ENCODE measurements at regions not wholly inside any gene's neighbourhood (a gene's known extent, or its start where the extent isn't known, plus 50 kb on each side); places are given as distances from the start of the nearest gene placed in this dataset.
"Not testable (repeated sequence)": the region's sequence is repeated elsewhere in the genome, so short reads cannot be mapped to it uniquely, and the experiment has no call there.

- H3K27me3 ChIP-seq (replicated peaks in 2 of 5; ENCODE audit: control insufficient read depth in 4 of 5, insufficient read depth in 5 of 5, low read length in 4 of 5); H3K9me3 ChIP-seq (ENCODE audit: control extremely low read depth in 1 of 5, control insufficient read depth in 4 of 5, insufficient read depth in 2 of 5, low read depth in 1 of 5, low read length in 4 of 5); H3K4me3 ChIP-seq (ENCODE audit: control insufficient read depth in 1 of 7, extremely low read depth in 1 of 7, insufficient read depth in 4 of 7, low read depth in 2 of 7, low read length in 6 of 7); H3K36me3 ChIP-seq (ENCODE audit: control insufficient read depth in 4 of 4, insufficient read depth in 4 of 4, low read length in 3 of 4); H3K27ac ChIP-seq (ENCODE audit: insufficient read depth in 1 of 2, low read depth in 1 of 2, low read length in 2 of 2, poor library complexity in 1 of 2, severe bottlenecking in 2 of 2); CTCF ChIA-PET; POLR2A ChIA-PET; H3K4me1 ChIP-seq (ENCODE audit: control extremely low read depth in 1 of 4, control insufficient read depth in 4 of 4, insufficient read depth in 4 of 4, low read length in 3 of 4): not testable (repeated sequence)
- 94% methylated on average over 1 of the region's 11 CpGs for WGBS (ENCODE audit: insufficient coverage)
- DNase-seq = peak in 2 of 3 donors; percentile 26 to 49
Observed at GRCh38 chr16:22572331-22573224, 61.9 kb downstream of the NPIPB5 start.

DNA sequence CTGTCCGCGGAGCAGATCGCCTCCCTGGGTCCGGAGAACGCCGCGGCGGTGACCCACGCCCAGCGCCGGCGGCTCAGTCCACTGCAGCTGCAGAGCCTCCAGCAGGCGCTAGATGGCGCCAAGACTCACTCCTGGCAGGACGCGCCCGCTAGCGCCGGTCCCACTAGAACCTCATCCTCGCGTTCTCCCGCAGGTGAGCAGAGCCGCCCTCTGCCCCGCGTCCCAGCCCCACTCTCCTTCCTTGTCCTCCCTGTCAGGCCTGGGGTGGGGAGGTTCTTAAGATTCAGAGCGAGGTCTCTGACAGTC, 62.5 kb downstream of the NPIPB5 start:
- H3K9me3 ChIP-seq (ENCODE audit: control extremely low read depth in 1 of 5, control insufficient read depth in 4 of 5, insufficient read depth in 2 of 5, low read depth in 1 of 5, low read length in 4 of 5); H3K4me1 ChIP-seq (ENCODE audit: control extremely low read depth in 1 of 4, control insufficient read depth in 4 of 4, insufficient read depth in 4 of 4, low read length in 3 of 4); H3K4me3 ChIP-seq (ENCODE audit: control insufficient read depth in 1 of 7, extremely low read depth in 1 of 7, insufficient read depth in 4 of 7, low read depth in 2 of 7, low read length in 6 of 7); H3K27ac ChIP-seq (ENCODE audit: insufficient read depth in 1 of 2, low read depth in 1 of 2, low read length in 2 of 2, poor library complexity in 1 of 2, severe bottlenecking in 2 of 2); H3K36me3 ChIP-seq (ENCODE audit: control insufficient read depth in 4 of 4, insufficient read depth in 4 of 4, low read length in 3 of 4); H3K27me3 ChIP-seq (replicated peaks in 2 of 5; ENCODE audit: control insufficient read depth in 4 of 5, insufficient read depth in 5 of 5, low read length in 4 of 5); CTCF ChIA-PET; DNase-seq; POLR2A ChIA-PET: not testable (repeated sequence)
- no CpG with 5 or more reads among the region's 26 CpGs for WGBS (ENCODE audit: insufficient coverage)

- H3K9me3 ChIP-seq (ENCODE audit: control extremely low read depth in 1 of 5, control insufficient read depth in 4 of 5, insufficient read depth in 2 of 5, low read depth in 1 of 5, low read length in 4 of 5); H3K36me3 ChIP-seq (ENCODE audit: control insufficient read depth in 4 of 4, insufficient read depth in 4 of 4, low read length in 3 of 4); H3K27ac ChIP-seq (ENCODE audit: insufficient read depth in 1 of 2, low read depth in 1 of 2, low read length in 2 of 2, poor library complexity in 1 of 2, severe bottlenecking in 2 of 2); POLR2A ChIA-PET; DNase-seq; CTCF ChIA-PET; H3K4me3 ChIP-seq (ENCODE audit: control insufficient read depth in 1 of 7, extremely low read depth in 1 of 7, insufficient read depth in 4 of 7, low read depth in 2 of 7, low read length in 6 of 7); H3K4me1 ChIP-seq (ENCODE audit: control extremely low read depth in 1 of 4, control insufficient read depth in 4 of 4, insufficient read depth in 4 of 4, low read length in 3 of 4); H3K27me3 ChIP-seq (replicated peaks in 2 of 5; ENCODE audit: control insufficient read depth in 4 of 5, insufficient read depth in 5 of 5, low read length in 4 of 5): not testable (repeated sequence)
- 100% methylated on average over 2 of the region's 6 CpGs for WGBS (ENCODE audit: insufficient coverage)
Observed at GRCh38 chr16:22576506-22576905, 65.8 kb downstream of the NPIPB5 start.

DNA sequence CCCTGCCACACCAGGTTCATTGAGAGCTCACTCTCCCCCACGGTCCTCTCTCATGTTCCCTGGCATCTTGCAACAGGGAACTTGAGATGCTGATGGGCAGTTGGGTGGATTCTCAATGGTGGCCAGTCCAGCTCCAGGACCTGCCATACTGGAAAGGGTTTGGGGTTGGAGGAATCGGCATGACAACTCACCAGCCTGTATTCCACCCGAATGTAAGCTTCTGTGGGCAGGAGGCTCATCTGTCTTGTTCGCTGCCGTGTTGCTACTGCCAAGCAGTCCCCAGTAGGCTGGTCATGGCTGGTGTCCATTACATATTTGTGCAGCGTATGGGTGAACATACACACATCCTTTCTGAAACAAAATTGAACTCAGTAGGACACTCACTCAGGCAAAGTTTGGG, 72.5 kb downstream of the NPIPB5 start:
- CTCF ChIA-PET; POLR2A ChIA-PET; H3K4me1 ChIP-seq (ENCODE audit: control extremely low read depth in 1 of 4, control insufficient read depth in 4 of 4, insufficient read depth in 4 of 4, low read length in 3 of 4); H3K9me3 ChIP-seq (ENCODE audit: control extremely low read depth in 1 of 5, control insufficient read depth in 4 of 5, insufficient read depth in 2 of 5, low read depth in 1 of 5, low read length in 4 of 5); H3K4me3 ChIP-seq (ENCODE audit: control insufficient read depth in 1 of 7, extremely low read depth in 1 of 7, insufficient read depth in 4 of 7, low read depth in 2 of 7, low read length in 6 of 7); H3K27ac ChIP-seq (ENCODE audit: insufficient read depth in 1 of 2, low read depth in 1 of 2, low read length in 2 of 2, poor library complexity in 1 of 2, severe bottlenecking in 2 of 2); H3K36me3 ChIP-seq (ENCODE audit: control insufficient read depth in 4 of 4, insufficient read depth in 4 of 4, low read length in 3 of 4); H3K27me3 ChIP-seq (replicated peaks in 2 of 5; ENCODE audit: control insufficient read depth in 4 of 5, insufficient read depth in 5 of 5, low read length in 4 of 5); DNase-seq: not testable (repeated sequence)
- 97% methylated on average over 2 of the region's 6 CpGs for WGBS (ENCODE audit: insufficient coverage)

GRCh38 chr16:22584459-22584858, 73.8 kb downstream of the NPIPB5 start:
- H3K36me3 ChIP-seq (ENCODE audit: control insufficient read depth in 4 of 4, insufficient read depth in 4 of 4, low read length in 3 of 4); DNase-seq; H3K27ac ChIP-seq (ENCODE audit: insufficient read depth in 1 of 2, low read depth in 1 of 2, low read length in 2 of 2, poor library complexity in 1 of 2, severe bottlenecking in 2 of 2); H3K4me1 ChIP-seq (ENCODE audit: control extremely low read depth in 1 of 4, control insufficient read depth in 4 of 4, insufficient read depth in 4 of 4, low read length in 3 of 4); H3K27me3 ChIP-seq (replicated peaks in 2 of 5; ENCODE audit: control insufficient read depth in 4 of 5, insufficient read depth in 5 of 5, low read length in 4 of 5); POLR2A ChIA-PET; H3K9me3 ChIP-seq (ENCODE audit: control extremely low read depth in 1 of 5, control insufficient read depth in 4 of 5, insufficient read depth in 2 of 5, low read depth in 1 of 5, low read length in 4 of 5); H3K4me3 ChIP-seq (ENCODE audit: control insufficient read depth in 1 of 7, extremely low read depth in 1 of 7, insufficient read depth in 4 of 7, low read depth in 2 of 7, low read length in 6 of 7); CTCF ChIA-PET: not testable (repeated sequence)
- WGBS (ENCODE audit: insufficient coverage) = no CpG with 5 or more reads among the region's 3 CpGs

- H3K27ac ChIP-seq (ENCODE audit: insufficient read depth in 1 of 2, low read depth in 1 of 2, low read length in 2 of 2, poor library complexity in 1 of 2, severe bottlenecking in 2 of 2); H3K4me3 ChIP-seq (ENCODE audit: control insufficient read depth in 1 of 7, extremely low read depth in 1 of 7, insufficient read depth in 4 of 7, low read depth in 2 of 7, low read length in 6 of 7); POLR2A ChIA-PET; H3K4me1 ChIP-seq (ENCODE audit: control extremely low read depth in 1 of 4, control insufficient read depth in 4 of 4, insufficient read depth in 4 of 4, low read length in 3 of 4); H3K36me3 ChIP-seq (ENCODE audit: control insufficient read depth in 4 of 4, insufficient read depth in 4 of 4, low read length in 3 of 4); H3K9me3 ChIP-seq (ENCODE audit: control extremely low read depth in 1 of 5, control insufficient read depth in 4 of 5, insufficient read depth in 2 of 5, low read depth in 1 of 5, low read length in 4 of 5); CTCF ChIA-PET; H3K27me3 ChIP-seq (replicated peaks in 2 of 5; ENCODE audit: control insufficient read depth in 4 of 5, insufficient read depth in 5 of 5, low read length in 4 of 5); DNase-seq: not testable (repeated sequence)
- no CpG with 5 or more reads among the region's 5 CpGs for WGBS (ENCODE audit: insufficient coverage)
Observed at GRCh38 chr16:22584941-22585340, 74.2 kb downstream of the NPIPB5 start.

DNA sequence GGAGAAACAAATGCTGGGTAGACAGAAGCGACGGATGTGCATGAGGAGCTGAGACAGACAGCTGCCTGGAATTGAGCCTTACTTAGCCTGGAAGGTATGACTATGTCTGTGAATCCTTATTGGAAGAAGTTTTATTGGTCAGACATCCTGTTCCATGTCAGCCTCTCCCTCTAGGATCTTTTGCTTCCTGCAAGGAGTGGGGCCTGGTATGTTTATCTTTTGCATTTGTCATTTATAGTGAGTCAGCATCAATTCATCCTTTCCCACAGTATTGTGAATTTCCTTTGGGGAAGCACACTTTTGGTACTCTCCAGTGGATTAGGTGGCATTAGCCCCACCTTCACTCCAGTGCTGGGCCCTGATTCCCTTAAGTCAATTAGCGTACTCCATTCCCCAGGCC, 74.7 kb downstream of the NPIPB5 start:
- CTCF ChIA-PET; H3K4me3 ChIP-seq (ENCODE audit: control insufficient read depth in 1 of 7, extremely low read depth in 1 of 7, insufficient read depth in 4 of 7, low read depth in 2 of 7, low read length in 6 of 7); H3K27ac ChIP-seq (ENCODE audit: insufficient read depth in 1 of 2, low read depth in 1 of 2, low read length in 2 of 2, poor library complexity in 1 of 2, severe bottlenecking in 2 of 2); H3K27me3 ChIP-seq (replicated peaks in 2 of 5; ENCODE audit: control insufficient read depth in 4 of 5, insufficient read depth in 5 of 5, low read length in 4 of 5); H3K36me3 ChIP-seq (ENCODE audit: control insufficient read depth in 4 of 4, insufficient read depth in 4 of 4, low read length in 3 of 4); DNase-seq; H3K9me3 ChIP-seq (ENCODE audit: control extremely low read depth in 1 of 5, control insufficient read depth in 4 of 5, insufficient read depth in 2 of 5, low read depth in 1 of 5, low read length in 4 of 5); H3K4me1 ChIP-seq (ENCODE audit: control extremely low read depth in 1 of 4, control insufficient read depth in 4 of 4, insufficient read depth in 4 of 4, low read length in 3 of 4); POLR2A ChIA-PET: not testable (repeated sequence)
- WGBS (ENCODE audit: insufficient coverage) = no CpG with 5 or more reads among the region's 3 CpGs
